ENCODE measurements at regions not wholly inside any gene's neighbourhood (a gene's known extent, or its start where the extent isn't known, plus 50 kb on each side); places are given as distances from the start of the nearest gene placed in this dataset.
"Not testable (repeated sequence)": the region's sequence is repeated elsewhere in the genome, so short reads cannot be mapped to it uniquely, and the experiment has no call there.

DNA sequence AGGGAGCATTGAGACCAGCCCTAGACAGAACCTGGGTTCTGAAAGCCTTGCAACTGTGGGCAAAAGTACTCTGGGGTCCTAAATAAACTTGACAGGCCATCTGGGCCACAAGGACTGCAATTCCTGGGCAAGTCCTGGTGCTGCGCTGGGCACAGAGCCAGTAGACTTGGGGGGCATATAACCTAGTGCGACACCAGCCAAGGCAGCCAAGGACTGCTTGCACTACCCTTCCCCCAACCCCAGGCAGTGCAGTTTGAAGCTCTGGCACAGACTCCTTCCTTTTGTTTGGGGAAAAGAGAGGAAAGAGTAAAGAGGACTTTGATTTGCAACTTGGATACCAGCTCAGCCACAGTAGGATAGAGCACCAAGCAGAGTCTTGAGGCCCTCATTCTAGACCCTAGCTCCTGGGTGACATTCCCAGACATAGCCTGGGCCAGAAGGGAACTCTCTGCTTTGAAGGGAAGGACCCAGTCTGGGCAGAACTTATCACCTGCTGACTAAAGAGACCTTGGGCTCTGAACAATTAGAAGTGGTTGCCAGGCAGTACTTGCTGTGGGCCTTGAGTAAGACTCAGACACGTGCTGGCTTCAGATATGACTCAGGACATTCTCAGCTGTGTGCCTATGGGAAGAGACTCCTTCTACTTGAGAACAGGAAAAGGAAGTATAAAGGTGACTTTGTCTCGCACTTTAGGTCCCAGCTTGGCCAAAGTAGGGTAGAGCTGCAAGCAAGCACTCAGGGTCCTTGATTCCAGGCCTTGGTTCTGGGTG lies 522.8 kb downstream of the GLUD2 start:
- H3K4me1 ChIP-seq = no peaks in the 10 kb centered on the region
- no peaks in the 10 kb centered on the region for H3K27me3 ChIP-seq
- no peak for TF ChIP-seq POLR2AphosphoS5 (IDR thresholded peaks at IDR 0.05)
- TF ChIP-seq EP300 (IDR thresholded peaks at IDR 0.05) = no peak
- TF ChIP-seq POLR2A (IDR thresholded peaks at IDR 0.05) = no peak
- TF ChIP-seq, protein P1, sequence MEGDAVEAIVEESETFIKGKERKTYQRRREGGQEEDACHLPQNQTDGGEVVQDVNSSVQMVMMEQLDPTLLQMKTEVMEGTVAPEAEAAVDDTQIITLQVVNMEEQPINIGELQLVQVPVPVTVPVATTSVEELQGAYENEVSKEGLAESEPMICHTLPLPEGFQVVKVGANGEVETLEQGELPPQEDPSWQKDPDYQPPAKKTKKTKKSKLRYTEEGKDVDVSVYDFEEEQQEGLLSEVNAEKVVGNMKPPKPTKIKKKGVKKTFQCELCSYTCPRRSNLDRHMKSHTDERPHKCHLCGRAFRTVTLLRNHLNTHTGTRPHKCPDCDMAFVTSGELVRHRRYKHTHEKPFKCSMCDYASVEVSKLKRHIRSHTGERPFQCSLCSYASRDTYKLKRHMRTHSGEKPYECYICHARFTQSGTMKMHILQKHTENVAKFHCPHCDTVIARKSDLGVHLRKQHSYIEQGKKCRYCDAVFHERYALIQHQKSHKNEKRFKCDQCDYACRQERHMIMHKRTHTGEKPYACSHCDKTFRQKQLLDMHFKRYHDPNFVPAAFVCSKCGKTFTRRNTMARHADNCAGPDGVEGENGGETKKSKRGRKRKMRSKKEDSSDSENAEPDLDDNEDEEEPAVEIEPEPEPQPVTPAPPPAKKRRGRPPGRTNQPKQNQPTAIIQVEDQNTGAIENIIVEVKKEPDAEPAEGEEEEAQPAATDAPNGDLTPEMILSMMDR (IDR thresholded peaks at IDR 0.05) = no peak
- H3K4me3 ChIP-seq = no peak overlapping the region
- WGBS, 2 donors (ENCODE audit: low coverage in 1 of 2) = 44 to 60% methylated on average over 1 to 2 of the region's 4 CpGs
- H3K36me3 ChIP-seq = no peaks in the 10 kb centered on the region
- H3K9me3 ChIP-seq = no peaks in the 10 kb centered on the region
- no peak for ATAC-seq
- H3K27ac ChIP-seq = no peak overlapping the region

DNA sequence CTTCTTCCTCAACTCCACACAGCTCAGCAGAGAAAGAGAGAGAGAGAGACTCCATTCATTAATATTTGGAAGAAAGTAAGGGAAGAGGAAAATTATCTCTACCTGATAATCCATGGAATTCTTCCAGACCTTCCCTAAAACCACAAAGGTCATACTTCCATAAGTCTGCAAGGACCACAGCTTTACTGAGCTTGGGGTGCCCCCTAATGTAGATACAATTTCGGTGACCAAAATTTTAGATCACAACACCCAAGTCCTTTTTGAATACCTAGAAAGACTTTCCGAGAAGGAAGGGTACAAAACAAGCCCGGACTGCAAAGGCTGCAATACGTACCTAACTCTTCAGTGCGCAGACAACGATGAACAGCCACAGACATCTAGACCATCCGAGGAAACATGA lies 523.9 kb downstream of the GLUD2 start:
- 79 to 100% methylated on average over 1 to 7 of the region's 7 CpGs for WGBS, 2 donors (ENCODE audit: low coverage in 1 of 2)
- H3K4me1 ChIP-seq = no peaks in the 10 kb centered on the region
- no peak for TF ChIP-seq POLR2A (IDR thresholded peaks at IDR 0.05)
- TF ChIP-seq POLR2AphosphoS5 (IDR thresholded peaks at IDR 0.05) = no peak
- TF ChIP-seq, protein P1 (IDR thresholded peaks at IDR 0.05) = no peak
- TF ChIP-seq EP300 (IDR thresholded peaks at IDR 0.05) = no peak
- H3K9me3 ChIP-seq = no peaks in the 10 kb centered on the region
- no peak overlapping the region for H3K4me3 ChIP-seq
- ATAC-seq = no peak
- H3K36me3 ChIP-seq = no peaks in the 10 kb centered on the region
- H3K27me3 ChIP-seq = no peaks in the 10 kb centered on the region
- H3K27ac ChIP-seq = no peak overlapping the region

DNA sequence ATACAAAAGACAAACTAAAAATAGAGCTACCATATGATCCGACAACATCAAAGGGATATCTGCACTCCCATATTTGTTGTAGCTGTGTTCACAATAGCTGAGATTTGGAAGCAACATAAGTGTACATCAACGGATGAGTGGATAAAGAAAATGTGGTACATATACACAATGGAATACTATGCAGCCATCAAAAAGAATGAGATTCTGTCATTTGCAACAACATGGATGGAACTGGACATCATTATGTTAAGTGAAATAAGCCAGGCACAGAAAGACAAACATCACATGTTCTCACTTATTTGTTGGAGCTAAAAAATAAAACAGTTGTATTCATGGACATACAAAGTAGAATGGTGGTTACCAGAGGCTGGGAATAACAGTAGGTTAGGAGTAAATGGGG lies 527.0 kb downstream of the GLUD2 start:
- H3K4me3 ChIP-seq, H3K27me3 ChIP-seq, H3K27ac ChIP-seq, H3K4me1 ChIP-seq, H3K9me3 ChIP-seq, H3K36me3 ChIP-seq, ATAC-seq: not testable (repeated sequence)
- WGBS, 2 donors (ENCODE audit: low coverage in 1 of 2) = 88 to 100% methylated on average over 2 of the region's 2 CpGs

- TF ChIP-seq POLR2A (IDR thresholded peaks at IDR 0.05) (no peak), POLR2AphosphoS5 (IDR thresholded peaks at IDR 0.05) (no peak), EP300 (IDR thresholded peaks at IDR 0.05) (no peak)
- TF ChIP-seq, protein P1 (IDR thresholded peaks at IDR 0.05) = no peak
- Histone ChIP-seq H3K4me1 (no peaks in the 10 kb centered on the region), H3K9me3 (no peaks in the 10 kb centered on the region), H3K27me3 (no peaks in the 10 kb centered on the region), H3K4me3 (no peak overlapping the region), H3K36me3 (no peaks in the 10 kb centered on the region), H3K27ac (no peak overlapping the region)
- ATAC-seq = no peak
- WGBS, 2 donors (ENCODE audit: low coverage in 1 of 2) = 15 to 35% methylated on average over 3 of the region's 3 CpGs
Observed at GRCh38 chrX:121579016-121579760, 531.8 kb downstream of the GLUD2 start.

DNA sequence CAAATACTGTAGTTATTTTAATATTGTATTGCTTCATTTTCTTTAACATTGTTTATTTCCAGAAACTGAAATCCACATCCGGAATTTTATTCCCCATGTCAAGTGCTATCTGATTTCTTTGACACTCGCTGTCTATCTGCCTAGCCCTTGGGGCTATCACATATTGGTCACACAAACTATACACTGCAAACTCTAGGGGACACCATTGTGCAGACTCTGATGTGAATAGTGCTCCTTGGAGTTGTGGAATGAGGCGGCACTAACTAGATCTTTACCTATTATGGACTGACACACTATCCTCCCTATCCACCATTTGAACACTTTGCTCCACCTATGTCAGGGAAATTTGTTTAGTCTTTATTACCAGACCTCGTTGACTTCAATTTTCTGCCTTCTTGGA lies 534.5 kb downstream of the GLUD2 start:
- no peak for ATAC-seq
- no peaks in the 10 kb centered on the region for H3K4me1 ChIP-seq
- no peak overlapping the region for H3K27ac ChIP-seq
- H3K9me3 ChIP-seq = no peaks in the 10 kb centered on the region
- TF ChIP-seq, protein P1 (IDR thresholded peaks at IDR 0.05) = no peak
- no peak for TF ChIP-seq POLR2AphosphoS5 (IDR thresholded peaks at IDR 0.05)
- TF ChIP-seq EP300 (IDR thresholded peaks at IDR 0.05) = no peak
- no peak for TF ChIP-seq POLR2A (IDR thresholded peaks at IDR 0.05)
- no peak overlapping the region for H3K4me3 ChIP-seq
- no peaks in the 10 kb centered on the region for H3K36me3 ChIP-seq
- H3K27me3 ChIP-seq = no peaks in the 10 kb centered on the region
- WGBS, 2 donors (ENCODE audit: low coverage in 1 of 2) = 46 to 63% methylated on average over 2 to 4 of the region's 4 CpGs
